ENCODE measurements at regions not wholly inside any gene's neighbourhood (a gene's known extent, or its start where the extent isn't known, plus 50 kb on each side); places are given as distances from the start of the nearest gene placed in this dataset.

GRCh38 chr2:17426743-17427142 lies 91.5 kb downstream of the RAD51AP2 start:
- Mint-ChIP-seq H3K36me3 (ENCODE audit: unreplicated experiment) (no peaks in the 10 kb centered on the region), H3K27ac (ENCODE audit: unreplicated experiment) (no peak overlapping the region), H3K9me3 (ENCODE audit: unreplicated experiment) (no peaks in the 10 kb centered on the region), H3K4me3 (ENCODE audit: unreplicated experiment) (no peak overlapping the region), H3K4me1 (ENCODE audit: unreplicated experiment) (no peaks in the 10 kb centered on the region), H3K27me3 (ENCODE audit: unreplicated experiment) (no peaks in the 10 kb centered on the region)
- TF ChIP-seq CTCF (IDR thresholded peaks at IDR 0.05), result no peak
- DNase-seq (ENCODE audit: extremely low spot score, unreplicated experiment), result no peak

- Mint-ChIP-seq H3K9me3 (ENCODE audit: unreplicated experiment) (no peaks in the 10 kb centered on the region), H3K27ac (ENCODE audit: unreplicated experiment) (no peak overlapping the region), H3K4me1 (ENCODE audit: unreplicated experiment) (no peaks in the 10 kb centered on the region), H3K4me3 (ENCODE audit: unreplicated experiment) (no peak overlapping the region), H3K27me3 (ENCODE audit: unreplicated experiment) (no peaks in the 10 kb centered on the region), H3K36me3 (ENCODE audit: unreplicated experiment) (no peaks in the 10 kb centered on the region)
- no peak for DNase-seq (ENCODE audit: extremely low spot score, unreplicated experiment)
- no peak for TF ChIP-seq CTCF (IDR thresholded peaks at IDR 0.05)
These were observed 96.2 kb downstream of the RAD51AP2 start for GRCh38 chr2:17422061-17422460.

GRCh38 chr2:17416884-17417391 lies 101.3 kb downstream of the RAD51AP2 start:
- Mint-ChIP-seq H3K4me1 (ENCODE audit: unreplicated experiment) (no peaks in the 10 kb centered on the region), H3K27me3 (ENCODE audit: unreplicated experiment) (no peaks in the 10 kb centered on the region), H3K36me3 (ENCODE audit: unreplicated experiment) (no peaks in the 10 kb centered on the region), H3K9me3 (ENCODE audit: unreplicated experiment) (peaks cover 5% of the 10 kb centered on the region), H3K27ac (ENCODE audit: unreplicated experiment) (no peak overlapping the region), H3K4me3 (ENCODE audit: unreplicated experiment) (no peak overlapping the region)
- no peak for DNase-seq (ENCODE audit: extremely low spot score, unreplicated experiment)
- no peak for TF ChIP-seq CTCF (IDR thresholded peaks at IDR 0.05)

GRCh38 chr2:17413036-17413435 lies 105.2 kb downstream of the RAD51AP2 start:
- no peaks in the 10 kb centered on the region for H3K4me1 Mint-ChIP-seq (ENCODE audit: unreplicated experiment)
- H3K27ac Mint-ChIP-seq (ENCODE audit: unreplicated experiment), result no peak overlapping the region
- H3K27me3 Mint-ChIP-seq (ENCODE audit: unreplicated experiment), result no peaks in the 10 kb centered on the region
- no peak overlapping the region for H3K4me3 Mint-ChIP-seq (ENCODE audit: unreplicated experiment)
- no peaks in the 10 kb centered on the region for H3K36me3 Mint-ChIP-seq (ENCODE audit: unreplicated experiment)
- no peak for TF ChIP-seq CTCF (IDR thresholded peaks at IDR 0.05)
- H3K9me3 Mint-ChIP-seq (ENCODE audit: unreplicated experiment), result peaks cover 15% of the 10 kb centered on the region
- no peak for DNase-seq (ENCODE audit: extremely low spot score, unreplicated experiment)

- no peak for TF ChIP-seq CTCF (IDR thresholded peaks at IDR 0.05)
- peaks cover 41% of the 10 kb centered on the region for H3K9me3 Mint-ChIP-seq (ENCODE audit: unreplicated experiment)
- no peak overlapping the region for H3K4me3 Mint-ChIP-seq (ENCODE audit: unreplicated experiment)
These were observed 117.1 kb downstream of the RAD51AP2 start for GRCh38 chr2:17401096-17401495.

More at GRCh38 chr2:17401096-17401495, 117.1 kb downstream of the RAD51AP2 start:
- no peak for DNase-seq (ENCODE audit: extremely low spot score, unreplicated experiment)
- Mint-ChIP-seq H3K27ac (ENCODE audit: unreplicated experiment) (no peak overlapping the region), H3K4me1 (ENCODE audit: unreplicated experiment) (no peaks in the 10 kb centered on the region), H3K27me3 (ENCODE audit: unreplicated experiment) (no peaks in the 10 kb centered on the region), H3K36me3 (ENCODE audit: unreplicated experiment) (no peaks in the 10 kb centered on the region)

Data from osteocyte (in vitro differentiated cells).